ENCODE measurements at regions not wholly inside any gene's neighbourhood (a gene's known extent, or its start where the extent isn't known, plus 50 kb on each side); places are given as distances from the start of the nearest gene placed in this dataset.

DNA sequence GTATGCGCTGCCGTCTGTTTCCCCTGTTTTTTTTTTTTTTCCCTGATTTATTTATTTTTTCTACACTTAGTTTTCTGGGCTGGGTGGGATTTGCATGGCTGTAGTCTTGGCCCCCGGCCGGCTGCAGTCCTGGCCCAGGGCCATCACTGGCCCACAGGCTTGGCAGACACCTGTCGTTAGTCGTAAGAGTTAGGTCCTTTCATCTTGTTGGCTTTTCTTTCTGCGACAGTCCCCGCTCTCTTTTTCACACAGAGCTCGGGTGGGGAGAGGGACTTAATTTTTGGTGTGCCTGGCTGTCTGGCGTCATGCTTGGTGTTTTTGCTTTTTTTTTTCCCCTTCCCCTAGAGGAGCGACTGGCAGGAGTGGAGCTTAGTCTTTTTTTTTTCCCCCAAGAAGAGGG, 183.4 kb downstream of the KLF13 start:
- TF ChIP-seq E4F1 (IDR thresholded peaks at IDR 0.05; ENCODE audit: borderline replicate concordance, partially characterized antibody) (no peak), EZH2 (IDR thresholded peaks at IDR 0.05; ENCODE audit: borderline replicate concordance, control insufficient read depth, low read depth, low read length) (no peak), MXI1 (IDR thresholded peaks at IDR 0.05; ENCODE audit: low read depth, low read length) (no peak), KAT2A (conservative IDR thresholded peaks at IDR 0.05; ENCODE audit: control insufficient read depth, low read depth, low read length) (no peak), BCL11A (IDR thresholded peaks at IDR 0.05; ENCODE audit: low read depth, low read length) (no peak), NKRF (conservative IDR thresholded peaks at IDR 0.05) (no peak), POLR2A (IDR thresholded peaks at IDR 0.05; ENCODE audit: low read depth, low read length) (no peak)
- TF ChIP-seq, protein P1, sequence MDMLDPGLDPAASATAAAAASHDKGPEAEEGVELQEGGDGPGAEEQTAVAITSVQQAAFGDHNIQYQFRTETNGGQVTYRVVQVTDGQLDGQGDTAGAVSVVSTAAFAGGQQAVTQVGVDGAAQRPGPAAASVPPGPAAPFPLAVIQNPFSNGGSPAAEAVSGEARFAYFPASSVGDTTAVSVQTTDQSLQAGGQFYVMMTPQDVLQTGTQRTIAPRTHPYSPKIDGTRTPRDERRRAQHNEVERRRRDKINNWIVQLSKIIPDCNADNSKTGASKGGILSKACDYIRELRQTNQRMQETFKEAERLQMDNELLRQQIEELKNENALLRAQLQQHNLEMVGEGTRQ (IDR thresholded peaks at IDR 0.05; ENCODE audit: borderline replicate concordance, low read depth, low read length): no peak

Measured in GM12878 (cell line).